H1 (cell line): ENCODE measurements at regions not wholly inside any gene's neighbourhood (a gene's known extent, or its start where the extent isn't known, plus 50 kb on each side); places are given as distances from the start of the nearest gene placed in this dataset.

ENCODE experiments used
- CTCF ChIA-PET: fragments of 300-600 bp; sonication (Branson Sonifier 250); formaldehyde crosslinking; loops from one replicate; lab custom pipeline; 2021; ENCODE audit not compliant: partially characterized antibody; lab: Charles Lee
- POLR2A ChIA-PET: fragments of 300-600 bp; sonication (Branson Sonifier 250); formaldehyde crosslinking; loops from one replicate; lab custom pipeline; 2021; ENCODE audit warnings: inconsistent platforms; ENCODE audit not compliant: partially characterized antibody; lab: Charles Lee
- DNase-seq, 2 experiments: peaks; one replicate each; pipeline versions ENCODE4 v3.0.0 to v3.0.0-alpha.2; 2010 to 2022; ENCODE audit warnings: low spot score in 2 of 2, low read depth in 1 of 2, mixed read lengths in 1 of 2
- FAIRE-seq: peaks from 2 replicates; lab custom pipeline; 2011; peaks lifted over from hg19 to GRCh38; lab: Jason Lieb, UNC
- H2AFZ ChIP-seq: 2 replicates; pipeline ENCODE4 v1.8.1; 2012; ENCODE audit warnings: low read length, inconsistent platforms
- H2AK5ac ChIP-seq: 2 replicates; pipeline ENCODE4 v1.6.1; 2013; ENCODE audit warnings: low read depth, low read length
- H2BK120ac ChIP-seq: replicated peaks from 2 replicates; pipeline ENCODE3; 2013; ENCODE audit warnings: low read depth, low read length, inconsistent platforms
- H2BK12ac ChIP-seq: 2 replicates; pipeline ENCODE4 v1.6.1; 2013; ENCODE audit warnings: low read depth, low read length
- H2BK15ac ChIP-seq: 2 replicates; pipeline ENCODE4 v1.6.1; 2013; ENCODE audit warnings: low read length
- H2BK20ac ChIP-seq: 2 replicates; pipeline ENCODE4 v1.6.1; 2013; ENCODE audit warnings: low read length
- H2BK5ac ChIP-seq: 2 replicates; pipeline ENCODE4 v1.6.1; 2013; ENCODE audit warnings: low read depth, low read length
- H3K14ac ChIP-seq: 2 replicates; pipeline ENCODE4 v1.6.1; 2013; ENCODE audit warnings: inconsistent platforms; ENCODE audit not compliant: insufficient read length
- H3K18ac ChIP-seq: 2 replicates; pipeline ENCODE4 v1.6.1; 2013; ENCODE audit warnings: low read length; ENCODE audit errors: extremely low read depth
- H3K23ac ChIP-seq: 2 replicates; pipeline ENCODE4 v1.6.1; 2013; ENCODE audit warnings: inconsistent platforms; ENCODE audit not compliant: insufficient read length
- H3K23me2 ChIP-seq: 2 replicates; pipeline ENCODE4 v1.6.1; 2013; ENCODE audit warnings: low read depth, low read length
- H3K27ac ChIP-seq: 2 replicates; pipeline ENCODE4 v1.6.1; 2011; ENCODE audit warnings: low read depth, low read length, inconsistent platforms
- H3K27me3 ChIP-seq, 4 experiments: replicated peaks in 1 of 4; 1 replicate in 1 of 4; 2 replicates in 3 of 4; pipeline versions ENCODE4 v1.6.1 to v1.8.1; 2011 to 2013; ENCODE audit warnings: low read length in 3 of 4, mild to moderate bottlenecking in 3 of 4, inconsistent platforms in 2 of 4, mixed read lengths in 2 of 4, moderate library complexity in 1 of 4; ENCODE audit not compliant: control insufficient read depth in 3 of 4, insufficient read depth in 3 of 4; ENCODE audit errors: extremely low read depth in 1 of 4
- H3K36me3 ChIP-seq, 4 experiments: 2 replicates each; pipeline versions ENCODE4 v1.6.1 to v1.8.1; 2011 to 2013; ENCODE audit warnings: mild to moderate bottlenecking in 4 of 4, low read length in 3 of 4, moderate library complexity in 2 of 4, control low read depth in 1 of 4, inconsistent platforms in 1 of 4; ENCODE audit not compliant: insufficient read depth in 4 of 4, control insufficient read depth in 2 of 4
- H3K4ac ChIP-seq: replicated peaks from 2 replicates; pipeline ENCODE3; 2013; ENCODE audit warnings: low read length, low read depth, mixed read lengths, inconsistent platforms; ENCODE audit not compliant: insufficient read length
- H3K4me1 ChIP-seq, 4 experiments: replicated peaks in 1 of 4; 1 replicate in 1 of 4; 2 replicates in 3 of 4; pipeline versions ENCODE4 v1.6.1 to v1.8.1; 2011 to 2013; ENCODE audit warnings: low read length in 3 of 4, inconsistent platforms in 2 of 4, mixed read lengths in 1 of 4; ENCODE audit not compliant: insufficient read depth in 4 of 4, control insufficient read depth in 3 of 4
- H3K4me2 ChIP-seq, 2 experiments: 2 replicates each; pipeline versions ENCODE4 v1.6.1 to v1.8.1; 2011 to 2013; ENCODE audit warnings: low read depth in 2 of 2, low read length in 2 of 2, control low read depth in 1 of 2, inconsistent platforms in 1 of 2, mild to moderate bottlenecking in 1 of 2; ENCODE audit not compliant: insufficient read depth in 1 of 2
- H3K4me3 ChIP-seq, 4 experiments: fragments of 200-600, 300-600 bp in 1 of 4; sonication (generic), shearing (Covaris generic), sonication (Bioruptor Twin) in 1 of 4; 2 replicates each; pipeline versions ENCODE4 v1.5.1 to v1.8.1; 2011 to 2016; ENCODE audit warnings: low read length in 4 of 4, low read depth in 3 of 4, control low read depth in 2 of 4, inconsistent platforms in 2 of 4, mild to moderate bottlenecking in 2 of 4, mixed read lengths in 1 of 4, moderate library complexity in 1 of 4; ENCODE audit not compliant: insufficient read depth in 2 of 4; ENCODE audit errors: extremely low read depth in 1 of 4
- H3K56ac ChIP-seq: replicated peaks from 2 replicates; pipeline ENCODE3; 2013; ENCODE audit warnings: low read depth, mild to moderate bottlenecking, mixed read lengths, low read length, inconsistent platforms; ENCODE audit not compliant: insufficient read length
- H3K79me1 ChIP-seq: 2 replicates; pipeline ENCODE4 v1.6.1; 2013; ENCODE audit warnings: low read depth, low read length, control low read depth
- H3K79me2 ChIP-seq, 2 experiments: 2 replicates each; pipeline versions ENCODE4 v1.6.1 to v1.8.1; 2012 to 2013; ENCODE audit warnings: low read length in 2 of 2, mild to moderate bottlenecking in 2 of 2, inconsistent platforms in 1 of 2; ENCODE audit not compliant: insufficient read depth in 2 of 2, control insufficient read depth in 1 of 2
- H3K9ac ChIP-seq, 4 experiments: replicated peaks in 1 of 4; 1 replicate in 1 of 4; 2 replicates in 3 of 4; pipeline versions ENCODE4 v1.6.1 to v1.8.1; 2011 to 2013; ENCODE audit warnings: low read depth in 3 of 4, low read length in 3 of 4, control low read depth in 2 of 4, mild to moderate bottlenecking in 2 of 4, moderate library complexity in 2 of 4, inconsistent platforms in 1 of 4; ENCODE audit errors: extremely low read depth in 1 of 4
- H3K9me3 ChIP-seq, 2 experiments: 2 replicates each; pipeline versions ENCODE4 v1.6.1 to v1.8.1; 2012 to 2013; ENCODE audit warnings: mild to moderate bottlenecking in 2 of 2, moderate library complexity in 2 of 2, control low read depth in 1 of 2, inconsistent platforms in 1 of 2, low read depth in 1 of 2, low read length in 1 of 2, mixed read lengths in 1 of 2; ENCODE audit not compliant: insufficient read depth in 2 of 2
- H4K20me1 ChIP-seq, 2 experiments: replicated peaks in 1 of 2; 2 replicates each; pipeline versions ENCODE3 to v1.8.1; 2011 to 2013; ENCODE audit warnings: inconsistent platforms in 2 of 2, low read length in 2 of 2, mild to moderate bottlenecking in 1 of 2; ENCODE audit not compliant: insufficient read depth in 2 of 2, control insufficient read depth in 1 of 2
- H4K5ac ChIP-seq: 2 replicates; pipeline ENCODE4 v1.6.1; 2013; ENCODE audit warnings: low read length, low read depth, mixed read lengths, inconsistent platforms; ENCODE audit not compliant: insufficient read length
- H4K8ac ChIP-seq: 2 replicates; pipeline ENCODE4 v1.8.0; 2013; ENCODE audit warnings: mild to moderate bottlenecking, moderate library complexity, low read length, inconsistent platforms; ENCODE audit not compliant: insufficient read depth; ENCODE audit errors: extremely low read depth
- H4K91ac ChIP-seq: replicated peaks from 2 replicates; pipeline ENCODE3; 2013; ENCODE audit warnings: low read length, mixed read lengths, inconsistent platforms; ENCODE audit not compliant: insufficient read length
- CTBP2 ChIP-seq: IDR thresholded peaks from 2 replicates; pipeline ENCODE4 v1.7.0; 2011; ENCODE audit warnings: borderline replicate concordance, mild to moderate bottlenecking, moderate library complexity, mixed read lengths, low read length; ENCODE audit not compliant: insufficient read depth, insufficient read length
- GABPA ChIP-seq: IDR thresholded peaks from 2 replicates; pipeline ENCODE4 v1.6.1; 2011; ENCODE audit warnings: mild to moderate bottlenecking, low read length, moderate library complexity, borderline replicate concordance; ENCODE audit not compliant: insufficient read depth
- GTF2F1 ChIP-seq: IDR thresholded peaks from 2 replicates; pipeline ENCODE4 v1.6.1; 2012; ENCODE audit warnings: low read depth, low read length, improper control_type of control experiment, borderline replicate concordance
- KDM1A ChIP-seq: fragments of 200-600, 300-600 bp; sonication (generic); IDR thresholded peaks from 2 replicates; pipeline ENCODE4 v1.7.1; 2016; ENCODE audit warnings: mild to moderate bottlenecking, low read length, borderline replicate concordance
- NANOG ChIP-seq: IDR thresholded peaks from 2 replicates; pipeline ENCODE4 v1.6.1; 2011; ENCODE audit warnings: low read length, low read depth, mild to moderate bottlenecking, inconsistent platforms; ENCODE audit not compliant: insufficient read depth, poor library complexity, severe bottlenecking
- RAD21 ChIP-seq, 2 experiments: IDR thresholded peaks in 1 of 2; conservative IDR thresholded peaks in 1 of 2; 2 replicates each; pipeline ENCODE4 v1.6.1; 2011; ENCODE audit warnings: low read depth in 2 of 2, low read length in 2 of 2, improper control_type of control experiment in 1 of 2, inconsistent platforms in 1 of 2, mild to moderate bottlenecking in 1 of 2, moderate library complexity in 1 of 2
- RXRA ChIP-seq: IDR thresholded peaks from 2 replicates; pipeline ENCODE4 v1.6.1; 2011; ENCODE audit warnings: low read depth, mild to moderate bottlenecking, low read length, moderate library complexity; ENCODE audit not compliant: insufficient read depth
- SIX5 ChIP-seq: IDR thresholded peaks from 2 replicates; pipeline ENCODE4 v1.6.1; 2011; ENCODE audit warnings: mild to moderate bottlenecking, low read depth, low read length
- SP4 ChIP-seq: IDR thresholded peaks from 2 replicates; pipeline ENCODE4 v1.6.1; 2012; ENCODE audit warnings: low read length, inconsistent platforms
- SRF ChIP-seq: IDR thresholded peaks from 2 replicates; pipeline ENCODE4 v1.6.1; 2011; ENCODE audit warnings: mild to moderate bottlenecking, low read depth, low read length, moderate library complexity
- TCF12 ChIP-seq: IDR thresholded peaks from 2 replicates; pipeline ENCODE4 v1.6.1; 2011; ENCODE audit warnings: low read depth, mild to moderate bottlenecking, low read length
- WGBS, 2 experiments: shearing (Covaris generic) in 1 of 2; methylation state at CpG; one replicate each; pipeline versions ENCODE4 v1.1.6 to v1.1.7; 2013 to 2015; ENCODE audit warnings: low lambda C conversion rate in 2 of 2, mixed read lengths in 2 of 2, inconsistent platforms in 1 of 2, low coverage in 1 of 2, missing lambda C conversion rate in 1 of 2; ENCODE audit not compliant: insufficient replicate concordance in 2 of 2, insufficient coverage in 1 of 2, insufficient read length in 1 of 2; ENCODE audit errors: extremely low coverage in 1 of 2, missing lambda C conversion rate in 1 of 2; 5-methylcytosine and 5-hydroxymethylcytosine counted together
- TF ChIP-seq, protein P1 (sequence below): IDR thresholded peaks from 2 replicates; pipeline ENCODE4 v1.6.1; 2012; ENCODE audit warnings: low read length, inconsistent platforms

DNA sequence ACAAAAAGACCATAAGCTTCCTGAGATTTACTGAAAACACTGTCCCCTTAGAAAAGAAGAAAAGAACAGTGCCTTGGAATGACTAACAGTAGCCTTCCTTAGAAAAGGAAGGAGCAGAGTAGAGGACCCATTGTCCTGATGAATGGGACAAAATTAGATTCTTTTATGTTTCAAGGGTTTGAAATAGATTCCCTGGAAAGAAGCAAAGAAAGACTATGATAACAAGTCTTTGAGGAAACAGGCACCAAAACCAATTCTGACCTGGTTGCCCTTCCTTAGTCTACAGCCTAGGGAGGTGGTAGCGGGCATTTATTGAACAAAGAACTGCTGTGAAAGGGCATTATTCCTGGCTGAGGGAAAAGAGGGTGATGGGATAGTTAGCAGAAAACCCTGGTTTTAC lies 1024.8 kb downstream of the TBL1XR1 start:
- H3K36me3 ChIP-seq, result no peaks in the 10 kb centered on the region
- no peak overlapping the region for H3K9ac ChIP-seq
- CTCF ChIA-PET, result interaction anchor here (0.8 kb wide), 1 partner anchor 277 kb away, joined by 3 read pairs; no protein-coding TSS in a partner anchor
- H2AFZ ChIP-seq, result no peak overlapping the region
- no peaks in the 10 kb centered on the region for H4K20me1 ChIP-seq
- H3K23me2 ChIP-seq, result no peaks in the 10 kb centered on the region
- H4K5ac ChIP-seq, result no peak overlapping the region
- POLR2A ChIA-PET, result no interaction called here
- H3K4me1 ChIP-seq, result peaks cover 0 to 5% (median 1%) of the 10 kb centered on the region in 4 experiments; a peak in 3 of 7 replicates
- H2BK120ac ChIP-seq, result no peak overlapping the region
- no peak overlapping the region for H3K56ac ChIP-seq
- no peaks in the 10 kb centered on the region for H3K9me3 ChIP-seq
- H2BK15ac ChIP-seq, result no peak overlapping the region
- H3K4ac ChIP-seq, result no peak overlapping the region
- H3K14ac ChIP-seq, result no peak overlapping the region
- H2BK20ac ChIP-seq, result no peak overlapping the region; the same call in 1 of the 2 replicates
- DNase-seq (peak in 1 of 2 experiments; percentile 9), FAIRE-seq (no peak)
- H4K8ac ChIP-seq, result no peak overlapping the region
- WGBS, 2 experiments, result 52% methylated on average over 1 of the region's 1 CpG; no CpG with 5 or more reads in 1 of the 2 experiments
- no peak overlapping the region for H3K4me3 ChIP-seq
- no peaks in the 10 kb centered on the region for H3K79me2 ChIP-seq
- H2AK5ac ChIP-seq, result no peak overlapping the region
- H3K27me3 ChIP-seq, result no peaks in the 10 kb centered on the region
- H3K79me1 ChIP-seq, result no peaks in the 10 kb centered on the region
- H3K23ac ChIP-seq, result no peak overlapping the region
- peak overlapping the region; percentile 36; the same call in 1 of the 2 replicates for H2BK5ac ChIP-seq
- no peak overlapping the region for H2BK12ac ChIP-seq
- H3K4me2 ChIP-seq, result peak overlapping the region in 1 of 2 experiments; percentile 23; a peak in 1 of 4 replicates
- no peak overlapping the region for H3K18ac ChIP-seq
- no peak overlapping the region for H3K27ac ChIP-seq
- no peak overlapping the region for H4K91ac ChIP-seq
- TF ChIP-seq, protein P1, sequence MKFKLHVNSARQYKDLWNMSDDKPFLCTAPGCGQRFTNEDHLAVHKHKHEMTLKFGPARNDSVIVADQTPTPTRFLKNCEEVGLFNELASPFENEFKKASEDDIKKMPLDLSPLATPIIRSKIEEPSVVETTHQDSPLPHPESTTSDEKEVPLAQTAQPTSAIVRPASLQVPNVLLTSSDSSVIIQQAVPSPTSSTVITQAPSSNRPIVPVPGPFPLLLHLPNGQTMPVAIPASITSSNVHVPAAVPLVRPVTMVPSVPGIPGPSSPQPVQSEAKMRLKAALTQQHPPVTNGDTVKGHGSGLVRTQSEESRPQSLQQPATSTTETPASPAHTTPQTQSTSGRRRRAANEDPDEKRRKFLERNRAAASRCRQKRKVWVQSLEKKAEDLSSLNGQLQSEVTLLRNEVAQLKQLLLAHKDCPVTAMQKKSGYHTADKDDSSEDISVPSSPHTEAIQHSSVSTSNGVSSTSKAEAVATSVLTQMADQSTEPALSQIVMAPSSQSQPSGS, result no peak
- no peak for TF ChIP-seq GABPA
- no peak for TF ChIP-seq RAD21 (IDR thresholded peaks at IDR 0.05 in 1 of 2, conservative IDR thresholded peaks at IDR 0.05 in 1 of 2; ENCODE audit: low read depth in 2 of 2, low read length in 2 of 2)
- no peak for TF ChIP-seq KDM1A
- TF ChIP-seq NANOG, result peak; percentile 28
- TF ChIP-seq TCF12, result no peak
- TF ChIP-seq GTF2F1, result no peak
- TF ChIP-seq SIX5, result peak; percentile 10; the same call in 1 of the 2 replicates
- TF ChIP-seq RXRA, result no peak
- TF ChIP-seq CTBP2, result no peak
- no peak for TF ChIP-seq SP4
- no peak for TF ChIP-seq SRF
